ENCODE measurements at regions not wholly inside any gene's neighbourhood (a gene's known extent, or its start where the extent isn't known, plus 50 kb on each side); places are given as distances from the start of the nearest gene placed in this dataset.
"Not testable (repeated sequence)": the region's sequence is repeated elsewhere in the genome, so short reads cannot be mapped to it uniquely, and the experiment has no call there.

DNA sequence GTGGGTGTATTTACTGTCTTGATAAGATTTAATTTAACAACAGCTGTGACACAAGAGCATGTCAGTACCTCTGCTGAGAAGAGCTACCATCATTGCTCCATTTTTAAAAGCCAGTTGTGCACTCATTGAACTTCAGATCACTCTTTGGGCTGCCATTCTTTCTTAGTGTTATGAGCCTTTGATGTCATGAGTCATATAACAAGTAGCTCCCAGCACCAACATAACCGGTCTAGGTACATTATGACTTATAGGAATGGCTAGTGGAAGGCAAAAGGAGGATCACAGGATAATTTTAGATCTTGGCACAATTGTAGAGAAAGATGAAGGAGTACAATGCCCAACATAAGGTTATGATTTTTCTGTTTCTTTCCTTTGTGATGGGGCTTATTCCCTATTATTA is 170.8 kb upstream of the FBN2 start:
- Histone ChIP-seq H3K36me3 (ENCODE audit: insufficient read depth, low read length) (no peaks in the 10 kb centered on the region), H3K4me3 (ENCODE audit: low read length) (no peak overlapping the region), H3K27me3 (ENCODE audit: low read length) (no peaks in the 10 kb centered on the region), H2AFZ (ENCODE audit: low read length) (no peak overlapping the region), H3K9me2 (replicated peaks; ENCODE audit: insufficient read depth, low read length) (no peaks in the 10 kb centered on the region), H3K4me1 (ENCODE audit: low read length) (no peaks in the 10 kb centered on the region), H4K20me1 (ENCODE audit: insufficient read depth, low read depth, low read length) (no peaks in the 10 kb centered on the region), H3K9me3 (ENCODE audit: low read length) (no peaks in the 10 kb centered on the region), H3K79me2 (ENCODE audit: low read length) (no peaks in the 10 kb centered on the region), H3K4me2 (ENCODE audit: low read depth, low read length, poor library complexity, severe bottlenecking) (no peak overlapping the region), H3K27ac (ENCODE audit: low read length) (no peak overlapping the region), H3K9ac (ENCODE audit: low read length) (no peak overlapping the region)
- DNase-seq: no peak

GRCh38 chr5:128711216-128711615 is 173.2 kb upstream of the FBN2 start:
- Histone ChIP-seq H3K9me3 (ENCODE audit: low read length) (no peaks in the 10 kb centered on the region), H4K20me1 (ENCODE audit: insufficient read depth, low read depth, low read length) (no peaks in the 10 kb centered on the region), H3K27ac (ENCODE audit: low read length) (no peak overlapping the region), H3K4me1 (ENCODE audit: low read length) (no peaks in the 10 kb centered on the region), H3K4me2 (ENCODE audit: low read depth, low read length, poor library complexity, severe bottlenecking) (no peak overlapping the region), H3K27me3 (ENCODE audit: low read length) (no peaks in the 10 kb centered on the region), H3K36me3 (ENCODE audit: insufficient read depth, low read length) (no peaks in the 10 kb centered on the region), H2AFZ (ENCODE audit: low read length) (no peak overlapping the region), H3K9ac (ENCODE audit: low read length) (no peak overlapping the region), H3K9me2 (replicated peaks; ENCODE audit: insufficient read depth, low read length) (no peaks in the 10 kb centered on the region), H3K4me3 (ENCODE audit: low read length) (no peak overlapping the region), H3K79me2 (ENCODE audit: low read length) (no peaks in the 10 kb centered on the region)
- DNase-seq: no peak

DNA sequence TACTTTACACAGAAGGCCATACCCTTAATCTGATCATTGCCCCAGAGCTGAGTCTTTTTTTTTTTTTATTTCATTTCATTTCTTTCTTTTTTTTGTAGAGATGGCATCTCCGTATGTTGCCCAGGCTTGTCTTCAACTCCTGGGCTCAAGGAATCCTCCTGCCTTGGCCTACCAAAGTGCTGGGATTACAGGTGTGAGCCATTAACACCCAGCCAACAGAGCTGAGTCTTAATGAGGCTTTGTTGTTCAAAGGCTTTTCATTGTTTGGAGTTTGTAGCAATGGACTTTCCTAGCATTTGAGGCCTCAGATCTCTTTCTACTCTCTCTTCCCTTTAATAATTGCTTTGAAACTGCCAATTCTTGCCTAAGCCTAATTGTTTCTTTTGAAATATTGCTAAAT is 176.5 kb upstream of the FBN2 start:
- Histone ChIP-seq H3K4me3 (ENCODE audit: low read length) (no peak overlapping the region), H3K9ac (ENCODE audit: low read length) (no peak overlapping the region), H2AFZ (ENCODE audit: low read length) (no peak overlapping the region), H3K9me3 (ENCODE audit: low read length) (no peaks in the 10 kb centered on the region), H3K27me3 (ENCODE audit: low read length) (no peaks in the 10 kb centered on the region), H3K27ac (ENCODE audit: low read length) (no peak overlapping the region), H3K9me2 (replicated peaks; ENCODE audit: insufficient read depth, low read length) (no peaks in the 10 kb centered on the region), H3K4me2 (ENCODE audit: low read depth, low read length, poor library complexity, severe bottlenecking) (no peak overlapping the region), H3K36me3 (ENCODE audit: insufficient read depth, low read length) (no peaks in the 10 kb centered on the region), H3K4me1 (ENCODE audit: low read length) (no peaks in the 10 kb centered on the region), H3K79me2 (ENCODE audit: low read length) (no peaks in the 10 kb centered on the region), H4K20me1 (ENCODE audit: insufficient read depth, low read depth, low read length) (no peaks in the 10 kb centered on the region)
- no peak for DNase-seq

DNA sequence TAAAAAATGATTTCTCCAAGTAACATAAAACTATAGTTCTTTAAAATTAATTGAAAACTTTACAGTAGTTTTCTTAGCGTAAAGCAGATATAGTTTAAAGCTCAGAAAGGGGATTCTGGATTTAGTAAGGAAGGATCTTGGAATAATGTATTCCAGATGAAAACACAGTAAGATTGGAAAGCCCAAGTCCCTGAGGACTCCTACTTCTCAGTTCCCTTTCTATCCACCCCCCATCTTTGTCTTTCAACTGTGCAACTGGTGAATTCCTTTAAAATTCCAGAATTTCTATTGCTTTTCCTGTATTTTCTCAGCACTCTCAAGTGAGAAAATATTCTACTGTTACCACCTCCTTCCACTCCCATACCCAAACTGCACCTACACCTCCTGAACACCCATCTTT is 184.5 kb upstream of the FBN2 start:
- no peak for DNase-seq
- no peaks in the 10 kb centered on the region for H3K36me3 ChIP-seq (ENCODE audit: insufficient read depth, low read length)
- no peak overlapping the region for H3K4me3 ChIP-seq (ENCODE audit: low read length)
- H2AFZ ChIP-seq (ENCODE audit: low read length): no peak overlapping the region
- H3K9me3 ChIP-seq (ENCODE audit: low read length): no peaks in the 10 kb centered on the region
- no peaks in the 10 kb centered on the region for H3K79me2 ChIP-seq (ENCODE audit: low read length)
- no peak overlapping the region for H3K9ac ChIP-seq (ENCODE audit: low read length)
- H3K4me2 ChIP-seq (ENCODE audit: low read depth, low read length, poor library complexity, severe bottlenecking): no peak overlapping the region
- H3K4me1 ChIP-seq (ENCODE audit: low read length): no peaks in the 10 kb centered on the region
- no peaks in the 10 kb centered on the region for H3K9me2 ChIP-seq (replicated peaks; ENCODE audit: insufficient read depth, low read length)
- no peak overlapping the region for H3K27ac ChIP-seq (ENCODE audit: low read length)
- H4K20me1 ChIP-seq (ENCODE audit: insufficient read depth, low read depth, low read length): no peaks in the 10 kb centered on the region
- H3K27me3 ChIP-seq (ENCODE audit: low read length): 0 out of 2 replicates have a peak, but pooled peaks cover 2% of the 10 kb centered on the region

GRCh38 chr5:128730021-128730420 is 192.0 kb upstream of the FBN2 start:
- H4K20me1 ChIP-seq (ENCODE audit: insufficient read depth, low read depth, low read length); H3K27me3 ChIP-seq (ENCODE audit: low read length); H3K9ac ChIP-seq (ENCODE audit: low read length); H3K9me2 ChIP-seq (replicated peaks; ENCODE audit: insufficient read depth, low read length); H3K4me2 ChIP-seq (ENCODE audit: low read depth, low read length, poor library complexity, severe bottlenecking); H3K79me2 ChIP-seq (ENCODE audit: low read length); H3K36me3 ChIP-seq (ENCODE audit: insufficient read depth, low read length); DNase-seq; H3K4me1 ChIP-seq (ENCODE audit: low read length); H3K4me3 ChIP-seq (ENCODE audit: low read length); H3K27ac ChIP-seq (ENCODE audit: low read length); H3K9me3 ChIP-seq (ENCODE audit: low read length); H2AFZ ChIP-seq (ENCODE audit: low read length): not testable (repeated sequence)

GRCh38 chr5:128735656-128736055 is 197.6 kb upstream of the FBN2 start:
- not testable (repeated sequence) for H3K4me3 ChIP-seq (ENCODE audit: low read length); H4K20me1 ChIP-seq (ENCODE audit: insufficient read depth, low read depth, low read length); H3K9ac ChIP-seq (ENCODE audit: low read length); H2AFZ ChIP-seq (ENCODE audit: low read length); H3K27me3 ChIP-seq (ENCODE audit: low read length); H3K36me3 ChIP-seq (ENCODE audit: insufficient read depth, low read length); H3K9me3 ChIP-seq (ENCODE audit: low read length); H3K27ac ChIP-seq (ENCODE audit: low read length); H3K4me2 ChIP-seq (ENCODE audit: low read depth, low read length, poor library complexity, severe bottlenecking); H3K4me1 ChIP-seq (ENCODE audit: low read length); H3K9me2 ChIP-seq (replicated peaks; ENCODE audit: insufficient read depth, low read length); DNase-seq; H3K79me2 ChIP-seq (ENCODE audit: low read length)

DNA sequence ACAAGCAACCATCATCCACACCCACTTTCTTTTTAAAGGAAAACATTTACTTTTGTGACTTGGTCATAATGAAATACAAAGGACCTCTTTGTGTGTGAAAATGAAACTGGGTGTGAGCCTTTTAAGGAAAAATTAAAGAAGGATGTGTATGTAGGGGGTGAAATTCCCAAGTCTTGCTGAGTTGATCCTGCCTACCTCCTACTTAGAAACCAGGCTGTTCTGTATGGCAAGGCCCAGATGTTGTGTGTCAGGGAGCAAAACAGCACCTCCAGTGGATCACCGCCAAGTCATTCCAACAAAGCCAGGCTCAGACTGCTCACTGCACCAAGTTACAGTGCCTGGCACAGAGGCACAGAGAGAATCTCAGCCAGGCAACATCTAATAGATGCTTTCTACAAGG is 198.5 kb upstream of the FBN2 start:
- Histone ChIP-seq H4K20me1 (ENCODE audit: insufficient read depth, low read depth, low read length) (no peaks in the 10 kb centered on the region), H3K4me3 (ENCODE audit: low read length) (no peak overlapping the region), H3K4me1 (ENCODE audit: low read length) (no peaks in the 10 kb centered on the region), H3K27ac (ENCODE audit: low read length) (no peak overlapping the region), H3K79me2 (ENCODE audit: low read length) (no peaks in the 10 kb centered on the region), H3K9me3 (ENCODE audit: low read length) (no peaks in the 10 kb centered on the region), H3K36me3 (ENCODE audit: insufficient read depth, low read length) (no peaks in the 10 kb centered on the region), H3K27me3 (ENCODE audit: low read length) (no peaks in the 10 kb centered on the region), H3K9ac (ENCODE audit: low read length) (no peak overlapping the region), H3K9me2 (replicated peaks; ENCODE audit: insufficient read depth, low read length) (no peaks in the 10 kb centered on the region), H3K4me2 (ENCODE audit: low read depth, low read length, poor library complexity, severe bottlenecking) (no peak overlapping the region), H2AFZ (ENCODE audit: low read length) (no peak overlapping the region)
- no peak for DNase-seq

- Histone ChIP-seq H3K4me2 (ENCODE audit: low read depth, low read length, poor library complexity, severe bottlenecking) (no peak overlapping the region), H3K4me1 (ENCODE audit: low read length) (no peaks in the 10 kb centered on the region), H3K36me3 (ENCODE audit: insufficient read depth, low read length) (no peaks in the 10 kb centered on the region), H3K27me3 (ENCODE audit: low read length) (0 out of 2 replicates have a peak, but pooled peaks cover 3% of the 10 kb centered on the region), H2AFZ (ENCODE audit: low read length) (no peak overlapping the region), H3K4me3 (ENCODE audit: low read length) (no peak overlapping the region), H3K79me2 (ENCODE audit: low read length) (no peaks in the 10 kb centered on the region), H3K9ac (ENCODE audit: low read length) (no peak overlapping the region), H4K20me1 (ENCODE audit: insufficient read depth, low read depth, low read length) (no peaks in the 10 kb centered on the region), H3K9me3 (ENCODE audit: low read length) (no peaks in the 10 kb centered on the region), H3K27ac (ENCODE audit: low read length) (no peak overlapping the region), H3K9me2 (replicated peaks; ENCODE audit: insufficient read depth, low read length) (no peaks in the 10 kb centered on the region)
- no peak for DNase-seq
These were observed 211.3 kb upstream of the FBN2 start for GRCh38 chr5:128749136-128749898.
